DMS53 (cell line): ENCODE measurements at regions not wholly inside any gene's neighbourhood (a gene's known extent, or its start where the extent isn't known, plus 50 kb on each side); places are given as distances from the start of the nearest gene placed in this dataset.
"Not testable (repeated sequence)": the region's sequence is repeated elsewhere in the genome, so short reads cannot be mapped to it uniquely, and the experiment has no call there.

Experiments
- DNase-seq: peaks from one replicate; lab custom pipeline; 2025; lab: John Stamatoyannopoulos, UW

GRCh38 chr5:112472614-112473013 is 53.5 kb upstream of the EPB41L4A start:
- no peak for DNase-seq

DNA sequence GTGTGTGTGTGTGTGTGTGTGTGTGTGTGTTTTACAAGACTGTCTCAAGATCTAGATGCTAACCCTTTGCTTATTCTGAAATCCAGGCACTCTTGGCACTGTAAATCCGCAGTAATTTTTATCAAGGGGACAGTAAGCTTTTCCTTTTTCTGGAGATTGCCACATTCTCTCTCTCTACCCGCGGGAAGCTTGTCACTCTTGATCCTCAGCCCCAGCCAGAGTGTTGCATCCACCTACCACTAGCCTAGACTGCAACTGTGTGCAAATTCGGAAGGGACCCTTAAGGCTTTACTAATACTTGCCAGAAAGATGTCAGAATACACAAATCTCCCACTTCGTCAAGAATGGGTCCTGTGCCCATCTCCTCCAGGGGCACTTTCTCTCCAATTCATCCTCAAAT is 54.9 kb upstream of the EPB41L4A start:
- DNase-seq, result no peak

GRCh38 chr5:112475747-112476365 is 56.8 kb upstream of the EPB41L4A start:
- DNase-seq, result peak; percentile 6

DNA sequence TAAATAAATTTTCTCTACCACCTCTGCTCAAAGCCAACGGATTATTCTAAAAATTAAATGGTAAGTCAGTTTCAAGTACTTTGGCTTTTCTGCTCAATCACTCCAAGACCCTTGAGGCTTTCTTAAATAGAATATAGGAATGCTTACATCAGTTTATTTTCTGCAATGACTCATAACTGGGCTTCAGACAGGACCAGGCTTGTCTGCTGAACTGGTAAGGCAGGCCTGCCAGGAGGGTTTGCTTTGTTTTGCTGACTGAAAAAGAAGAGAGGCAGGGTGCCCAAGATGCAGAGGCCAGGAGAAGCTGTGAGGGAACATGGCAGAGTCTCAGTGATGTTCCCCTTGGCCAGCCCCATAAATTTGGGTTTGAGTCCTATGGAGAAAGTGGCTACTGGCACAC is 60.3 kb upstream of the EPB41L4A start:
- peak; percentile 63 for DNase-seq

- DNase-seq, result no peak
Measured at GRCh38 chr5:112480501-112480900, 61.4 kb upstream of the EPB41L4A start.

DNA sequence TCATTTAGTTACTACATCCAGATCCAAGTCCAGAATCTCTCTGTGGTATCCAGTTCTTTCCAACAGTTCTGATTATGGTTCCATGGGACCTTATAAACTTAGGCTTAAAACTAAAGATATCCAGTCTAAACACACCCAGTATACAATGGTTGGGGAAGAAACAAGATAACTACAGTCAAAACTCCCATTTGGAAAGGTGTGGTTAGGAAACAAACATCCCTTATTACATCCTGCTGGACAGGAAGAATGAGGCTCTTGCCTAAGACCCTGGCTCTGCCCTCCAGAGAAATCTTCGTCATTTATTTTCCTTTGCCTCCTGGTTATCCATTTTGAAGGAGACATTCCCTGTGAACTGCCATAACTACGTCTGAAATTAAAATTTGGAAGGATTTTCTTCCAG is 64.6 kb upstream of the EPB41L4A start:
- DNase-seq, result no peak

GRCh38 chr5:112485934-112486355 is 66.9 kb upstream of the EPB41L4A start:
- DNase-seq, result no peak

DNA sequence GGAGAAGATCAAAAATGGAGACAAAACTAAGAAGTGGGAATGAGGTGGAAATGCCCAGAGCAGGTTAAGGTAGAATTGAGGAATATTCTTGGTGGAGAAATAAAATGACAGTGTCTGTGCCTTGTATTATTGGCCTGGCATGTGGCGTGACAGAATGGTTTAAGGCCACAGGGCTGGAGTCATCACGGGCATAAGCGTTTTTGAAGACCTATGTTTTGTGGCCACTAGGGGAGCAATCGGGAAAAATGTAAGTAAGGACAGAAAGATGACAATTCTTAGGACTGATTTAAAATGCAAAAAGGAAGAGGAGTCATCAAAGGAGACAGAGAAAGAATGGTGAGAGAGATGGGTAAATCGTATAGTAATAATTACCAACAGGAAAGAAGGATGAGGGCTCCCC is 72.2 kb upstream of the EPB41L4A start:
- DNase-seq, result peak; percentile 58

- DNase-seq, result peak; percentile 68
Measured at GRCh38 chr5:112492291-112492690, 73.2 kb upstream of the EPB41L4A start.

- DNase-seq, result peak; percentile 84
Measured at GRCh38 chr5:112503749-112504501, 84.8 kb upstream of the EPB41L4A start.

- DNase-seq, result not testable (repeated sequence)
Measured at GRCh38 chr5:112509097-112509496, 90.0 kb upstream of the EPB41L4A start.

DNA sequence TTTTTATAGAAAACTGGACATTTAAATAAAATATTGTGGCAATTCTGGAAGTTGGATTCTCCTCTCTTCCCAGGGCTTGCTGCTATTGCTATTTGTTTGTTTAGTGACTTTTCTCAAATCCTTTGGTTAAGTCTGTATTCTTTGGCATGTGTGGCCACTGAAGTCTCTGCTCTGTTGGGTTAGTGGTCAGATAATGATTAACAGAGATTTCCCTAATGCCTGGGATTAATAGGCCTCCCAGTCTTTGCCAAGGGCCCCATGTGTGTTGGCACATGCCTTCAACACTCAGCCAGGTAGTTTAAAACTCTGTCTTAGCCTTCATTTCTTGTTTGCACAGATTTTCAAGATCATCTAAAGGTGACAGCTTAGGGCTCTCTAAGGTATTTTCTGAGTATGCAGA is 92.8 kb upstream of the EPB41L4A start:
- DNase-seq, result no peak

GRCh38 chr5:112512901-112513300 is 93.8 kb upstream of the EPB41L4A start:
- no peak for DNase-seq

GRCh38 chr5:112514111-112514510 is 95.0 kb upstream of the EPB41L4A start:
- no peak for DNase-seq

DNA sequence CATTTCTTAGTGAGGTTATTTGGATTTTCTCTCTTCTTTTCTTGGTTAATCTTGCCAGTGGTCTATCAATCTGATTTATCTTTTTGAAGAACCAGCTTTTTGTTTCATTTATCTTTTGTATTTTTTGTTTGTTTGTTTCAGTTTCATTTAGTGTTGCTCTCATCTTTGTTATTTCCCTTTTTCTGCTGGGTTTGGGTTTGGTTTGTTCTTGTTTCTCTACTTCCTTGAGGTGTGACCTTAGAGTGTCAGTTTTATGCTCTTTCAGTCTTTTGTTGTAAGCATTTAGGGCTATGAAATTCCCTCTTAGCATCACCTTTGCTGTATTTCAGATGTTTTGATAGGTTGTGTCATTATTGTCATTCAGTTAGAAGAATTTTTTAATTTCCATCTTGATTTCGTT is 101.4 kb upstream of the EPB41L4A start:
- DNase-seq, result not testable (repeated sequence)

- not testable (repeated sequence) for DNase-seq
Measured at GRCh38 chr5:112522891-112523673, 104.0 kb upstream of the EPB41L4A start.

DNA sequence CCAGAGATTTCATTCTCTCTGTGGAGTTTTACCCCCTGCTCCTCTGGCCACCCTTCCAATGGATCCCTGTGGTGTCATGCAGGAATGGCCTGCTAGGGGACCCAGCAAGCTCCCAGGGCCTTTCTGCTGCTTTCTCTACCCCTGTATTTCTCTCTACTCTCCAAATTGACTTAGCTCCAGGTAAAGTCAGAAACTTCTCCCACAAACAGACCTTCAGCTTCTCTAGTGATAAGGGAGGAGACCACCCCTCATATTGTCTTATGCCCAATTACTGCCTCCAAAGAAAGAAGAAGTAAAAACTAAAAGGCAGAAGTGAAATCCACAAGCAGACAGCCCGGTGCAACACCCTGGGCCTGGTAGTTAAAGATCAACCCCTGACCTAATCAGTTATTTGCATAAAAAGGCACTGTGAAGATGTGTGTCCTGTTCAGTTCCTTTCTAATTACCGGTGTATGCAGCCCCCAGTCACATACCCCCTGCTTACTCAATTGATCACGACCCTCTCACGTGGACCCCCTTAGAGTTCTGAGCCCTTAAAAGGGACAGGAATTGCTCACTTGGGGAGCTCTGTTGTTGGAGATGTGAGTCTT is 104.7 kb upstream of the EPB41L4A start:
- DNase-seq, result not testable (repeated sequence)

- DNase-seq, result no peak
Measured at GRCh38 chr5:112525217-112525616, 106.1 kb upstream of the EPB41L4A start.

DNA sequence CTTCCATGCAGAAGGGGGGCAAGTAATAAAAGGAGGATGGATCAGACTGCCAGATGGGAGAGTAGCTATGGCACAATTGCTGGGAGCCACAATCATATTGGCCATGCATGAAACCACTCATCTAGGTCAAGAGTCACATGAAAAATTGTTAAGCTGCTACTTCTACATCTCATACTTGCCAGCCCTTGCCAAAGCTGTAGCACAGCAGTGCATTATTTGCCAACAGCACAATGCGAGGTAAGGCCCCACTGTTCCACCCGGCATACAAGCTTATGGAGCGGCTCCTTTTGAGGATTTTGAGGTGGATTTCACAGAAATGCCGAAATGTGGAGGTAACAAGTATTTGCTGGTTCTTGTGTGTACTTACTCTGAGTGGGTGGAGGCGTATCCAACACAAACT is 109.9 kb upstream of the EPB41L4A start:
- no peak for DNase-seq

GRCh38 chr5:112529525-112529924 is 110.4 kb upstream of the EPB41L4A start:
- peak; percentile 73 for DNase-seq

GRCh38 chr5:112532654-112533360 is 113.7 kb upstream of the EPB41L4A start:
- DNase-seq, result no peak

GRCh38 chr5:112533362-112533761 is 114.3 kb upstream of the EPB41L4A start:
- peak; percentile 96 for DNase-seq
